ENCODE measurements at regions not wholly inside any gene's neighbourhood (a gene's known extent, or its start where the extent isn't known, plus 50 kb on each side); places are given as distances from the start of the nearest gene placed in this dataset.
"Not testable (repeated sequence)": the region's sequence is repeated elsewhere in the genome, so short reads cannot be mapped to it uniquely, and the experiment has no call there.

- no peak for DNase-seq
Observed at GRCh38 chr3:170701696-170702678, 116.1 kb upstream of the SLC7A14 start.

DNA sequence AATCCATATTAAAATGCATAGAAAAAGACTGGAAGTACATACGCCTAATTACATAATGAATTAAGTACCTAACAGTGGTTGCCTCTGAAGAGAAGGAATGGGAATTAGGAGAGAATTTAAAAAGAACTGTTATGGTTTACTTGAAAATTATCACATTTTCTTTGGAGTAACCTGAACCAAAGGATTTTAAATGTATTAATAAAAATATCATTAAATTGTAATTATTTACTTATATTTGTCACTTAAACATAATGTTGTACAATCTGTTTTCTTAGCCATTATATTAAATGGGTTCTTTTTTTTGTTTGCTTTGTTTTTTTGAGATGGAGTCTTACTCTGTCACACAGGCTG is 114.2 kb upstream of the SLC7A14 start:
- DNase-seq, result no peak

- DNase-seq, result no peak
Observed at GRCh38 chr3:170699158-170700053, 113.5 kb upstream of the SLC7A14 start.

DNA sequence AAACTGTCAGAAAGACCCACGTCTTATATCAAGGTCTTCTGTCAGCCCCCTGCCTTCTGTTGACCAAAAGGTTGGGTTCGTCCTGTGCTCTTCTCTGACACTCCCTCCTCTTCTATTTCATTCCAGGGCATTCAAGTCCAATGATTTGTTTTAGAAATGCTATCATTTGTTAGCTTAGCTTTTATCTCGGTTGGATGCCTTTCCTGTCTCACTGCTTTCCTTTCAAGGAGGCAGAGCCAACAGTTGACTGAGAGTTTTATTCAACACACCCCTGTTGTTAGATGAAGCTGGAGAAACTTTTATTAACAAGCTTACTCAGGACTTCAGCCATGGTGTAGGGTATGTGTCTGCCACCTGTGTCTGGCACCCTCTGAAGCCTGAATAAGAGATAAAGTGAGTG is 112.0 kb upstream of the SLC7A14 start:
- peak; percentile 90 for DNase-seq

DNA sequence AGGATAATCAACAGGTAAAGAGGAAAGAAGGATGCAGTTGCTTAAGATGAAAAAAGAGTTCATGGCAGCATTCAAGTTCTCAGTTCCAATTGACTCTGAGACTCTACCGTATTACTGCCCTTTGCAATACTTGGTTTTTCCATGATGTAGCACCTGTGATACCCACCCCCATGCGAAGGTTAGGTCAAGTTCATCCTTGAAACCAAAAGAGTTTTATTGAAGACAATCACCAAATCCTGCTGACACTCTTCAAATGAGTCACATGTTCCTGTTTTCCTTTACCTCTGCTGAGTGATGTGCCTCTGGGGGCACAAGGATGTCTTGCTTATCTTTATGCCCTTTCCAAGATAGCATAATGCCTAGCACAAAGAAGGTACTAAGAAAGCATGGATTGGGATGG is 111.3 kb upstream of the SLC7A14 start:
- no peak for DNase-seq

- peak; percentile 94 for DNase-seq
Observed at GRCh38 chr3:170695486-170696064, 109.7 kb upstream of the SLC7A14 start.

DNA sequence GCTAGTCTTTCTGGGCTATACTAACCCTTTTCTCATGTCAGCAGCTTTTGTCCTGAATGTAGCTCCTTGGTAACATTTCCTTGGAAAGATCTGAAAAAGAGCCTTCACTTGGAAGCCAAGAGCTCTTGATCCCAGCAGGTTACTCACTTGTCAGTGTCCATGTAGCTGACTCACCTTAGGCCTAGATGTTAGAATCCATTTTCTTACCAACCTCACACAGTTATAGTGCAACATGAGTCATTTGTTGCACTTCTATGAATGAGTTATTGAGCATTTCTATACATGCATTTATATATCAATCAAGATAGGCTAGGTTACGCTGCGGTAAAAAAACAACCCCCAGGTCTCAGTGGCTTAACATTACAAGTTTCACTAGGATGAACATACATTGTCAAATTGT is 106.8 kb upstream of the SLC7A14 start:
- no peak for DNase-seq

GRCh38 chr3:170690661-170690981 is 104.7 kb upstream of the SLC7A14 start:
- no peak for DNase-seq

- no peak for DNase-seq
Observed at GRCh38 chr3:170689893-170690660, 104.2 kb upstream of the SLC7A14 start.

GRCh38 chr3:170689296-170689829 is 103.5 kb upstream of the SLC7A14 start:
- DNase-seq, result no peak

GRCh38 chr3:170688222-170688621 is 102.3 kb upstream of the SLC7A14 start:
- DNase-seq, result not testable (repeated sequence)

DNA sequence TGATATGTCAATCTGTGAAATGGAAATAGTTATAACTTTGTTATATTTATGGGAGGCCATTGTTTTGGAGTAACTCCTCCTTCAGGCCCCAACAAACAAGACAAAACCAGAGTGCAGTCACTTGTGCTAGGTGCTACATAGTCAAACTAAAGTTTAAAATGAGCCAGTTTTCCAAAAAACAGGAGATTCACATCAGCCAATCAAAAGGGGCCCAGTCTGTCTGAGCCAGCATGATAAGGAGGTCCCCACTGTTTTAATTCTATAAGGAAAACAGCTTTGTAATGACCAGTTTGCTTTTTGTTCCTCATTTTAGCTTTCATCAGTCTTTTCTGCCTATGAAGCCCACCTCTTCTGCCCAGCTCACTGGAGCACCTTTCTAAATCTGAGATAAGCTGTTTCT is 94.7 kb upstream of the SLC7A14 start:
- no peak for DNase-seq

DNA sequence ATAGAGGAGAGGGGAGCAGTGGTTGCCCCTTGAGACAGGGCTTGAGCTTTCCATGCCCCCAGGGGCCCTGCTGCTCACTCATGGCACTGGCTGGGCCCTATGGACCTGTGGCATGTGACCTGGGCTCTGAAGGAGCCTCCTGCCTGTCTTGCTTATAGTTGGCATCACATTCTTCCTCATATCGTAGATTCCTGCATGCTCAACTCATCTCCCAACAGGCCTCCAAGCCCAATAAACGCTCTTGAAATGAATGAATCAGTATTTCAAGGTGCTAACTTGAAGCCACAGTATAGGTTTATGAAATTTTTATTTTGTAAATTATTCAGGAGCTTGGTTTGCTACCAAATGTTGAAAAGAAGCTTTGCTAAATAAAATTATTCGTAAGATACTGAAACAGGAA is 93.3 kb upstream of the SLC7A14 start:
- no peak for DNase-seq

DNA sequence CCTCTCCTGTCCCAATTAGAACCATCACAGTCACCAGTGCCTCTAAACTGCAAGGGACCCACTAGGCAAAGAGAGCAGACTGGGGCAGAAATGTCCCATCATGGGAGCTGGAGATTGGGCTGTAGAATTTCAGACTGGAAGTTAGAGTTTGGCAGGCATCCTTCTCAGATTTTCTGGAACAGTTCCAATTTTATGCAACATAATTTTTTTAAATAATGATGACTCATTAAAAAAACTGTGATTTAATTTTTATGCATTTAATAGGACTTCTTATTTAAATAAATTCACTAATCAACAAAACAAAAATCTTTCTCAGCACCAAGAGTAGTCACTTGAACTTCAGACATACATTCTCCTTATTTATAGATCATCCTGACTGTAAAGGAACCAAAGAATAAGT is 84.6 kb upstream of the SLC7A14 start:
- no peak for DNase-seq

DNA sequence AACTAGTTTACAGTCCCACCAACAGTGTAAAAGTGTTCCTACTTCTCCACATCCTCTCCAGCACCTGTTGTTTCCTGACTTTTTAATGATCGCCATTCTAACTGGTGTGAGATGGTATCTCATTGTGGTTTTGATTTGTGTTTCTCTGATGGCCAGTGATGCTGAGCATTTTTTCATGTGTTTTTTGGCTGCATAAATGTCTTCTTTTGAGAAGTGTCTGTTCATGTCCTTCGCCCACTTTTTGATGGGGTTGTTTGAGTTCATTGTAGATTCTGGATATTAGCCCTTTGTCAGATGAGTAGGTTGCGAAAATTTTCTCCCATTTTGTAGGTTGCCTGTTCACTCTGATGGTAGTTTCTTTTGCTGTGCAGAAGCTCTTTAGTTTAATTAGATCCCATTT is 77.1 kb upstream of the SLC7A14 start:
- not testable (repeated sequence) for DNase-seq

DNA sequence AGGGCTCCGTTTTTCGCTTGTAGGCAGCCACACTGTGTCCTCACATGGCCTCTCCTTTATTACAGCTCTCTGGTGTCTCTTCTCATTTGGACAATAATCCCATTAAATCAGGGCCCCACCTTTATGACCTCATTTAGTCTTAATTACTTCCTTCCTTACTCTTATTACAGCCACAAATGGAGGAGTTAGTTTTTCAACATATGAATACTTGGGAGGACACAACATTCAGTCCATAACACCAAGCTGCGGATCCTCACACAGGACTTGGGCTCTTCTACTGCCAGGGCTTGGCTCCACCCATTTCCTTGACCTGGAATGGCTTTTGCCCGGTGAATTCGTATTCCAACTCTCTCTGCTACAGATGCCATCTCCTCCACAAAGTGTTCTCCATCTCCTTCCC is 74.3 kb upstream of the SLC7A14 start:
- DNase-seq, result no peak

DNA sequence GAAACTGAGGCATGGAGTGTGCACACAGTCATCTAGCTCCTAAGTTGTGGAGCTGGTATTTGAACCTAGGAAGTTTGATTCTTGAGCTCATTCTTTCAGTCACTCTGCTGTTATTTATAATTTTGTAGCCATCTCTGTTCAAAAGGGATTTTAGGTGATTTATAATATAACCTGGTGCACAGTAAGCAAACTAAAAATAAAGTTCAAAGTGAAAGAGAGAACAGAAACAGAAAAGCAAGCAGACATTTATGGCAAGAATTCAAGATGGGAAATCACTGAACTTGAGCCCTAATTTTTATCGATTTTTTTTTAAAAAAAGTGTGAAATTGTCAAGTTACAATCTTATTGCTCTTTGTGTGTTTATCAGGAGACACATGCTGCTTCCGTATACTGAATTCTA is 71.4 kb upstream of the SLC7A14 start:
- no peak for DNase-seq

DNA sequence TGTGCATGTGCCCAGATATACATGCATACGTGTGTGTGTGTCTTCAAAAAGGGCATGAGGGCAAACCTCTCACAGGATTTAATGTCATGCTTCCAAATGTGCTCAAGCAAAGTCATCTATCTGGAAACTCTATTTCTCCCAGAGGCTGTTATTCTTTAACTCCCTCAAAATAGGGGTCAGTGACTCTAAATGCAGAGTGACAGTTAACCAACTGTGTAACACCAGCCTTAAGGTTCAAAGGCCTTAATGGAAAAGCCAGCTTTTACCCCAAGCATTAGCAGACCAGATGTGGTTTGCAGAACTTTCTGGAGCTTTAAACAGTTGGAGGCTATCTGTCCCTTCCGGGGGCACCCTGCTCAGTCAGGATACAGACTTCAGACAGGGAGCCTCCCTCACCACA is 70.4 kb upstream of the SLC7A14 start:
- DNase-seq, result no peak

DNA sequence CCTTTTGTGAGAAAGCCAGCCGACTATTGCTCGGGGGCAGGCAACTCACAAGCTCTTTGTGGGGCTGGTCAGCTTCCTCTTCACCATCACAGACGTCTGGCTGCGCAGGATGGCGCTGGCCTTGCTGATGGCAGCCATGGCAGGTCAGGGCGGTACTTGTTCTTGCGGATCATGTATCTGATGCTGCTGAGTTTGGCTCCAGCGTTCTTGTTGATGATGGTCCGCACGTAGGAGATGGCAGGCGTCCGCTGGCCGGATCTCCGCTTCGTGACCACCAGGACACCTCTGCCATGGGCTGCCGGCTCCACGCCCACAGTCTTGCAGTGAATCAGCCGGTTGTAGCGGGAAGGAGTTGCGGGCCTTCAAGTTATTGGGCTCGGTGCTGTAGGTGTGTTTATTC is 67.9 kb upstream of the SLC7A14 start:
- DNase-seq, result no peak

GRCh38 chr3:170651260-170651845 is 65.5 kb upstream of the SLC7A14 start:
- no peak for DNase-seq

DNA sequence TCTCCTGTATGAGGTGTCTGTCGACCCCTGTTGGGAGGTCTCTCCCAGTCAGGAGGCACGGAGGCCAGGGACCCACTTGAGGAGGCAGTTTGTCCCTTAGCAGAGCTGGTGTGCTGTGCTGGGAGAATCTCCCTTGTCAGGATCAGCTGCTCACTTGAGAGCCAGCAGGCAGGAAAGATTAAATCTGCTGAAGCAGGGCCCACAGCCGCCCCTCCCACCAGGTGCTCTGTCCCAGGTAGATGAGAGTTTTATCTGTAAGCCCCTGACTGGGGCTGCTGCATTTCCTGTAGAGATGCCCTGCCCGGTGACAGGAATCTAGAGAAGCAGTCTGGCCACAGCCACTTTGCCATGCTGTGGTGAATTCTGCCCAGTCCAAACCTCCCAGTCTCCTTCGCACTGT is 64.7 kb upstream of the SLC7A14 start:
- not testable (repeated sequence) for DNase-seq

- DNase-seq, result no peak
Observed at GRCh38 chr3:170644711-170645110, 58.8 kb upstream of the SLC7A14 start.

Measured in NCI-H2081 treated with DMSO at 0.1 percent for 48 hours (cell line).